IMR-90 (cell line): ENCODE measurements at regions not wholly inside any gene's neighbourhood (a gene's known extent, or its start where the extent isn't known, plus 50 kb on each side); places are given as distances from the start of the nearest gene placed in this dataset.

Experiments
- ATAC-seq: fragments of 200-7000 bp; cut with Tn5 transposase; 2 replicates; pipeline ENCODE4 v1.9.1; 2020; ENCODE audit warnings: low read depth, mild to moderate bottlenecking, moderate library complexity
- BruUV-seq: library from RNA; stranded (reverse); fragments of 400-500 nt; replicated peaks from 2 replicates; lab custom pipeline; 2021; lab: Mats Ljungman, UMichigan
- CTCF ChIA-PET: fragments of 300-600 bp; formaldehyde crosslinking; extraction: SDS; loops from one replicate; lab custom pipeline; 2021; ENCODE audit warnings: antibody characterized with exemption; lab: Yijun Ruan, JAX
- POLR2A ChIA-PET: fragments of 300-600 bp; sonication (Branson Sonifier 250); formaldehyde crosslinking; loops from one replicate; lab custom pipeline; 2022; ENCODE audit warnings: antibody characterized with exemption; ENCODE audit not compliant: unreplicated experiment; lab: Charles Lee
- DNase-seq: peaks from one replicate; pipeline ENCODE4 v3.0.0; 2013
- H2AFZ ChIP-seq: replicated peaks from 2 replicates; pipeline ENCODE3; 2013; ENCODE audit warnings: low read length, mild to moderate bottlenecking; ENCODE audit not compliant: poor library complexity
- H2AK5ac ChIP-seq: 2 replicates; pipeline ENCODE4 v1.6.1; 2013; ENCODE audit warnings: low read depth, low read length, inconsistent platforms
- H2AK9ac ChIP-seq: replicated peaks from 2 replicates; pipeline ENCODE3; 2013; ENCODE audit warnings: mild to moderate bottlenecking, low read depth, low read length, moderate library complexity; ENCODE audit not compliant: poor library complexity
- H2BK120ac ChIP-seq: 2 replicates; pipeline ENCODE4 v1.6.1; 2013; ENCODE audit warnings: low read depth, low read length, inconsistent platforms
- H2BK15ac ChIP-seq: 3 replicates; pipeline ENCODE4 v1.6.1; 2013; ENCODE audit warnings: low read depth, low read length, inconsistent platforms
- H2BK20ac ChIP-seq: 2 replicates; pipeline ENCODE4 v1.6.1; 2013; ENCODE audit warnings: low read depth, mild to moderate bottlenecking, inconsistent platforms, low read length, moderate library complexity
- H2BK5ac ChIP-seq: 2 replicates; pipeline ENCODE4 v1.6.1; 2013; ENCODE audit warnings: mild to moderate bottlenecking, low read depth, low read length, inconsistent platforms; ENCODE audit not compliant: poor library complexity, severe bottlenecking
- H3K14ac ChIP-seq: replicated peaks from 2 replicates; pipeline ENCODE4 v1.6.1; 2013; ENCODE audit warnings: low read depth, low read length, inconsistent platforms
- H3K18ac ChIP-seq: 2 replicates; pipeline ENCODE4 v1.6.1; 2013; ENCODE audit warnings: low read depth, low read length, control low read depth
- H3K23ac ChIP-seq: 2 replicates; pipeline ENCODE4 v1.6.1; 2013; ENCODE audit warnings: low read depth, low read length, inconsistent platforms
- H3K27ac ChIP-seq: 2 replicates; pipeline ENCODE4 v1.5.1; 2013; ENCODE audit warnings: mild to moderate bottlenecking, control low read depth, low read length; ENCODE audit not compliant: insufficient read depth
- H3K27me3 ChIP-seq: 2 replicates; pipeline ENCODE4 v1.6.1; 2013; ENCODE audit warnings: low read length; ENCODE audit not compliant: control insufficient read depth, insufficient read depth
- H3K36me3 ChIP-seq: 2 replicates; pipeline ENCODE4 v1.6.1; 2013; ENCODE audit warnings: low read length, mixed read lengths; ENCODE audit not compliant: control insufficient read depth, insufficient read depth
- H3K4ac ChIP-seq: 2 replicates; pipeline ENCODE4 v1.6.1; 2013; ENCODE audit warnings: low read depth, low read length, inconsistent platforms
- H3K4me1 ChIP-seq: 2 replicates; pipeline ENCODE4 v1.6.1; 2013; ENCODE audit warnings: low read length, mixed read lengths; ENCODE audit not compliant: control insufficient read depth, insufficient read depth
- H3K4me2 ChIP-seq: 2 replicates; pipeline ENCODE4 v1.6.1; 2013; ENCODE audit warnings: low read depth, mild to moderate bottlenecking, control low read depth, low read length, moderate library complexity
- H3K4me3 ChIP-seq: 2 replicates; pipeline ENCODE4 v1.5.1; 2013; ENCODE audit warnings: low read depth, mild to moderate bottlenecking, control low read depth, low read length, moderate library complexity; ENCODE audit not compliant: insufficient read depth
- H3K56ac ChIP-seq: 2 replicates; pipeline ENCODE4 v1.6.1; 2013; ENCODE audit warnings: low read length, inconsistent platforms; ENCODE audit not compliant: insufficient read depth; ENCODE audit errors: extremely low read depth
- H3K79me1 ChIP-seq, 2 experiments: 2 replicates each; pipeline ENCODE4 v1.6.1; 2013; ENCODE audit warnings: low read length in 2 of 2, inconsistent platforms in 1 of 2, low read depth in 1 of 2
- H3K9ac ChIP-seq: 2 replicates; pipeline ENCODE4 v1.6.1; 2013; ENCODE audit warnings: low read depth, low read length, control low read depth
- H3K9me1 ChIP-seq: 2 replicates; pipeline ENCODE4 v1.6.1; 2013; ENCODE audit warnings: low read length, inconsistent platforms; ENCODE audit not compliant: insufficient read depth
- H3K9me3 ChIP-seq: 2 replicates; pipeline ENCODE4 v1.6.1; 2013; ENCODE audit warnings: low read length; ENCODE audit not compliant: control insufficient read depth, insufficient read depth
- H4K20me1 ChIP-seq: 2 replicates; pipeline ENCODE4 v1.6.1; 2013; ENCODE audit warnings: low read length, inconsistent platforms; ENCODE audit not compliant: insufficient read depth
- H4K5ac ChIP-seq: 2 replicates; pipeline ENCODE4 v1.6.1; 2013; ENCODE audit warnings: mild to moderate bottlenecking, low read depth, low read length, control low read depth
- H4K8ac ChIP-seq, 2 experiments: 2 replicates each; pipeline ENCODE4 v1.6.1; 2013; ENCODE audit warnings: low read depth in 2 of 2, low read length in 2 of 2, control low read depth in 1 of 2, inconsistent platforms in 1 of 2
- H4K91ac ChIP-seq: 2 replicates; pipeline ENCODE4 v1.6.1; 2013; ENCODE audit warnings: low read depth, low read length, inconsistent platforms; ENCODE audit not compliant: insufficient read depth
- BHLHE40 ChIP-seq: fragments of 150-350 bp; IDR thresholded peaks from 2 replicates; pipeline ENCODE4 v1.6.1; 2016; ENCODE audit warnings: mild to moderate bottlenecking, low read depth, low read length
- CEBPB ChIP-seq: IDR thresholded peaks from 2 replicates; pipeline ENCODE4 v1.6.1; 2012; ENCODE audit warnings: low read depth, low read length, improper control_type of control experiment
- CHD1 ChIP-seq: IDR thresholded peaks from 2 replicates; pipeline ENCODE4 v1.6.1; 2012; ENCODE audit warnings: low read depth, low read length, improper control_type of control experiment
- ELK1 ChIP-seq: fragments of 150-350 bp; IDR thresholded peaks from 2 replicates; pipeline ENCODE4 v1.6.1; 2016; ENCODE audit warnings: low read depth, mild to moderate bottlenecking, low read length, moderate library complexity, borderline replicate concordance
- FOS ChIP-seq: fragments of 150-350 bp; IDR thresholded peaks from 2 replicates; pipeline ENCODE4 v1.6.1; 2016; ENCODE audit warnings: low read depth, low read length
- MAFK ChIP-seq: IDR thresholded peaks from 2 replicates; pipeline ENCODE4 v1.6.1; 2012; ENCODE audit warnings: low read depth, low read length, improper control_type of control experiment
- MAZ ChIP-seq: IDR thresholded peaks from 2 replicates; pipeline ENCODE4 v1.6.1; 2012; ENCODE audit warnings: low read depth, mild to moderate bottlenecking, low read length, improper control_type of control experiment, moderate library complexity, borderline replicate concordance
- MXI1 ChIP-seq: IDR thresholded peaks from 2 replicates; pipeline ENCODE4 v1.6.1; 2012; ENCODE audit warnings: low read depth, mild to moderate bottlenecking, low read length, moderate library complexity, borderline replicate concordance
- NFE2L2 ChIP-seq: fragments of 150-350 bp; IDR thresholded peaks from 2 replicates; pipeline ENCODE4 v1.6.1; 2016; ENCODE audit warnings: low read depth, mild to moderate bottlenecking, low read length
- POLR2A ChIP-seq: IDR thresholded peaks from 2 replicates; pipeline ENCODE4 v1.6.1; 2012; ENCODE audit warnings: mild to moderate bottlenecking, low read depth, low read length
- RAD21 ChIP-seq: IDR thresholded peaks from 2 replicates; pipeline ENCODE4 v1.6.1; 2012; ENCODE audit warnings: low read length, improper control_type of control experiment
- RCOR1 ChIP-seq: IDR thresholded peaks from 2 replicates; pipeline ENCODE4 v1.6.1; 2012; ENCODE audit warnings: mild to moderate bottlenecking, low read length, improper control_type of control experiment; ENCODE audit not compliant: insufficient replicate concordance
- RFX5 ChIP-seq: IDR thresholded peaks from 2 replicates; pipeline ENCODE4 v1.8.0; 2012; ENCODE audit warnings: low read depth, mild to moderate bottlenecking, low read length, moderate library complexity
- SMC3 ChIP-seq: fragments of 150-350 bp; IDR thresholded peaks from 2 replicates; pipeline ENCODE4 v1.6.1; 2016; ENCODE audit warnings: low read depth, mild to moderate bottlenecking, antibody characterized with exemption, low read length, moderate library complexity
- USF2 ChIP-seq: fragments of 150-350 bp; IDR thresholded peaks from 2 replicates; pipeline ENCODE4 v1.6.1; 2017; ENCODE audit warnings: mild to moderate bottlenecking, antibody characterized with exemption, low read length, low read depth
- WGBS, 2 experiments: methylation state at CpG; one replicate each; pipeline versions ENCODE4 v1.1.5 to v1.1.7; 2013; ENCODE audit warnings: missing lambda C conversion rate in 2 of 2; ENCODE audit not compliant: insufficient read length in 1 of 2; ENCODE audit errors: extremely low coverage in 2 of 2; 5-methylcytosine and 5-hydroxymethylcytosine counted together
- dilution Hi-C: fragments of 300-500 bp; cut with HindIII; formaldehyde crosslinking; loops from one replicate; pipeline ENCODE4 v1.14.3; 2018; ENCODE audit warnings: low sequenced_read_pairs; ENCODE audit not compliant: unreplicated experiment
- in situ Hi-C: fragments of 300-500 bp; cut with MboI; formaldehyde crosslinking; loops from 3 replicates; pipeline ENCODE4 v1.14.3; 2019; ENCODE audit warnings: low sequenced_read_pairs, inconsistent platforms, mixed read lengths
- intact Hi-C: fragments of 100-400 bp; cut with micrococcal nuclease; formaldehyde crosslinking; loops from 2 replicates; pipeline ENCODE4 v1.10.0; 2022

- ATAC-seq = no peak
- H4K8ac ChIP-seq = no peak overlapping the region
- no peak overlapping the region for H2AK5ac ChIP-seq
- H4K91ac ChIP-seq = no peak overlapping the region
- H3K79me1 ChIP-seq = no peaks in the 10 kb centered on the region
- H3K18ac ChIP-seq = no peak overlapping the region
- no peak overlapping the region for H3K27ac ChIP-seq
- in situ Hi-C loops (no loop called here), intact Hi-C loops (loop anchor here (10.0 kb wide), 1 partner anchor 321 kb away; no protein-coding TSS in a partner anchor), dilution Hi-C loops (no loop called here)
- no peak overlapping the region for H3K14ac ChIP-seq
- no peak overlapping the region for H3K56ac ChIP-seq
- no peaks in the 10 kb centered on the region for H4K20me1 ChIP-seq
- H2BK20ac ChIP-seq = no peak overlapping the region
- H3K4me2 ChIP-seq = no peak overlapping the region
- no peak for TF ChIP-seq ELK1
- no peak for TF ChIP-seq POLR2A
- no peak for TF ChIP-seq FOS
- TF ChIP-seq RAD21 = no peak
- TF ChIP-seq CEBPB = no peak
- TF ChIP-seq CHD1 = no peak
- TF ChIP-seq USF2 = no peak
- no peak for TF ChIP-seq BHLHE40
- TF ChIP-seq RCOR1 = no peak
- TF ChIP-seq SMC3 = no peak
- no peak for TF ChIP-seq NFE2L2
- TF ChIP-seq MAFK = no peak
- TF ChIP-seq MXI1 = no peak
- TF ChIP-seq MAZ = no peak
- no peak for TF ChIP-seq RFX5
- H2AFZ ChIP-seq = no peak overlapping the region
- no peak overlapping the region for H3K9ac ChIP-seq
- H4K5ac ChIP-seq = no peak overlapping the region
- no peak overlapping the region for H2BK120ac ChIP-seq
- H2AK9ac ChIP-seq = no peak overlapping the region
- no TSS peak for BruUV-seq
- no peak overlapping the region for H3K4me3 ChIP-seq
- no peaks in the 10 kb centered on the region for H3K9me3 ChIP-seq
- WGBS, 2 experiments = no CpG with 5 or more reads among the region's 2 CpGs
- ChIA-PET POLR2A (no interaction called here), CTCF (no interaction called here)
- no peak overlapping the region for H3K4ac ChIP-seq
- H3K36me3 ChIP-seq = no peaks in the 10 kb centered on the region
- no peaks in the 10 kb centered on the region for H3K4me1 ChIP-seq
- no peaks in the 10 kb centered on the region for H3K27me3 ChIP-seq
- H3K9me1 ChIP-seq = no peaks in the 10 kb centered on the region
- H2BK5ac ChIP-seq = no peak overlapping the region
- no peak for DNase-seq
- H2BK15ac ChIP-seq = no peak overlapping the region
- no peak overlapping the region for H3K23ac ChIP-seq
Observed at GRCh38 chr9:3124001-3124400, 280.1 kb upstream of the PUM3 start.
